CD4-positive, alpha-beta T cell (primary cell): ENCODE measurements at regions not wholly inside any gene's neighbourhood (a gene's known extent, or its start where the extent isn't known, plus 50 kb on each side); places are given as distances from the start of the nearest gene placed in this dataset.

Source experiments
- ATAC-seq: fragments of 200-7000 bp; cut with Tn5 transposase; one replicate; pipeline ENCODE4 v1.10.0; 2022; ENCODE audit warnings: mild to moderate bottlenecking; ENCODE audit not compliant: poor library complexity
- CTCF ChIA-PET: fragments of 350-600 bp; sonication (Branson Sonifier 250); formaldehyde crosslinking; loops from one replicate; lab custom pipeline; 2021; ENCODE audit warnings: antibody characterized with exemption, inconsistent platforms; lab: Charles Lee
- POLR2A ChIA-PET: fragments of 350-600 bp; sonication (Branson Sonifier 250); formaldehyde crosslinking; loops from one replicate; lab custom pipeline; 2021; ENCODE audit warnings: antibody characterized with exemption, inconsistent platforms; lab: Charles Lee
- DNase-seq, 14 experiments: peaks; one replicate each; pipeline ENCODE4 v3.0.0-alpha.2; 2013 to 2020; ENCODE audit warnings: mixed read lengths in 2 of 14
- H3K27ac ChIP-seq, 2 donors: one replicate each; pipeline versions ENCODE4 v1.5.1 to v1.7.0; 2013; ENCODE audit warnings: low read length in 2 of 2, low read depth in 1 of 2, mild to moderate bottlenecking in 1 of 2
- H3K27me3 ChIP-seq, 2 experiments: 1 replicate in 1 of 2; 2 replicates in 1 of 2; pipeline versions ENCODE4 v1.6.1 to v1.7.0; 2013; ENCODE audit warnings: low read length in 2 of 2, control low read depth in 1 of 2, mild to moderate bottlenecking in 1 of 2, moderate library complexity in 1 of 2; ENCODE audit not compliant: insufficient read depth in 2 of 2, control insufficient read depth in 1 of 2
- H3K36me3 ChIP-seq: one replicate; pipeline ENCODE4 v1.6.1; 2013; ENCODE audit warnings: low read length, control low read depth; ENCODE audit not compliant: insufficient read depth
- H3K4me1 ChIP-seq: one replicate; pipeline ENCODE4 v1.6.1; 2013; ENCODE audit warnings: low read length, control low read depth; ENCODE audit not compliant: insufficient read depth
- H3K4me3 ChIP-seq: one replicate; pipeline ENCODE4 v1.5.1; 2013; ENCODE audit warnings: mild to moderate bottlenecking, low read length, moderate library complexity
- H3K9me3 ChIP-seq, 2 experiments: 1 replicate in 1 of 2; 2 replicates in 1 of 2; pipeline versions ENCODE4 v1.6.1 to v1.7.0; 2013; ENCODE audit warnings: low read length in 2 of 2, mild to moderate bottlenecking in 2 of 2, control low read depth in 1 of 2, moderate library complexity in 1 of 2; ENCODE audit not compliant: control insufficient read depth in 1 of 2, insufficient read depth in 1 of 2
- H3K27ac Mint-ChIP-seq: one replicate; pipeline ENCODE4 v1.8.0; 2020; ENCODE audit warnings: mixed read lengths
- H3K27me3 Mint-ChIP-seq: one replicate; pipeline ENCODE4 v1.8.0; 2021; ENCODE audit warnings: mixed read lengths
- H3K36me3 Mint-ChIP-seq: one replicate; pipeline ENCODE4 v1.8.0; 2021; ENCODE audit warnings: low read depth, mixed read lengths
- H3K4me1 Mint-ChIP-seq: one replicate; pipeline ENCODE4 v1.8.0; 2021; ENCODE audit warnings: low read depth, mixed read lengths
- H3K4me3 Mint-ChIP-seq: one replicate; pipeline ENCODE4 v1.8.0; 2020; ENCODE audit warnings: mild to moderate bottlenecking, mixed read lengths
- H3K9me3 Mint-ChIP-seq: one replicate; pipeline ENCODE4 v1.8.0; 2020; ENCODE audit warnings: mixed read lengths
- intact Hi-C, 2 experiments: fragments of 100-400 bp; cut with DNase I in 1 of 2; cut with micrococcal nuclease in 1 of 2; formaldehyde crosslinking; loops; one replicate each; pipeline versions ENCODE4 v1.15.1 to v1.9.0; 2023 to 2025; cut with DNase I, micrococcal nuclease
- TF ChIP-seq, protein P1 (sequence below): fragments of 200-600 bp; IDR thresholded peaks from one replicate; pipeline ENCODE4 v1.8.0; 2022; ENCODE audit warnings: antibody characterized with exemption, mild to moderate bottlenecking

DNA sequence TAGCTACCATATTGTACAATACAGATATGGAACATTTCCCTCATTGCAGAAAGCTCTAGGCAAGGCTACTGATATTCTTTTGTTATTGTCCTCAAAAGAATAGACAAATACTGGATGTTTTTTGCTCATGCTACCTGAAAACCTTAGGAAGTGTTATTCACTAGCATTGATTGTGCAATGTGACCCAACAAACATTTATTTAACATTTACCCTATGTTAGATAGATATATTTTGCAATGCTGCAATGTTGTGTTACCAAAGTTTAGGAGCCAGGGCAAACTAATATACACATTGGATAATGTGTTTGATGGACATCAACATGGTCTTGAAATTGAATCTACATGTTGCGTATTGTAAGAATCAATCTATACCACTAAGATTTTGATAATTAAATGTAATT is 112.8 kb upstream of the CREB5 start:
- intact Hi-C loops: loop anchor here in 1 of 2 experiments (2.0 to 5.0 kb wide), 2 partner anchors 328 to 555 kb away; no protein-coding TSS in a partner anchor
- H3K9me3 Mint-ChIP-seq: no peaks in the 10 kb centered on the region
- POLR2A ChIA-PET: no interaction called here
- Histone ChIP-seq H3K27ac (no peak overlapping the region), H3K4me3 (no peak overlapping the region), H3K9me3 (no peaks in the 10 kb centered on the region), H3K36me3 (no peaks in the 10 kb centered on the region), H3K4me1 (no peaks in the 10 kb centered on the region), H3K27me3 (no peaks in the 10 kb centered on the region)
- CTCF ChIA-PET: interaction anchor here (0.9 kb wide), 1 partner anchor 10 kb away, joined by 3 read pairs; no protein-coding TSS in a partner anchor
- H3K4me1 Mint-ChIP-seq: no peaks in the 10 kb centered on the region
- H3K36me3 Mint-ChIP-seq: no peaks in the 10 kb centered on the region
- ATAC-seq: no peak
- no peak overlapping the region for H3K4me3 Mint-ChIP-seq
- TF ChIP-seq, protein P1, sequence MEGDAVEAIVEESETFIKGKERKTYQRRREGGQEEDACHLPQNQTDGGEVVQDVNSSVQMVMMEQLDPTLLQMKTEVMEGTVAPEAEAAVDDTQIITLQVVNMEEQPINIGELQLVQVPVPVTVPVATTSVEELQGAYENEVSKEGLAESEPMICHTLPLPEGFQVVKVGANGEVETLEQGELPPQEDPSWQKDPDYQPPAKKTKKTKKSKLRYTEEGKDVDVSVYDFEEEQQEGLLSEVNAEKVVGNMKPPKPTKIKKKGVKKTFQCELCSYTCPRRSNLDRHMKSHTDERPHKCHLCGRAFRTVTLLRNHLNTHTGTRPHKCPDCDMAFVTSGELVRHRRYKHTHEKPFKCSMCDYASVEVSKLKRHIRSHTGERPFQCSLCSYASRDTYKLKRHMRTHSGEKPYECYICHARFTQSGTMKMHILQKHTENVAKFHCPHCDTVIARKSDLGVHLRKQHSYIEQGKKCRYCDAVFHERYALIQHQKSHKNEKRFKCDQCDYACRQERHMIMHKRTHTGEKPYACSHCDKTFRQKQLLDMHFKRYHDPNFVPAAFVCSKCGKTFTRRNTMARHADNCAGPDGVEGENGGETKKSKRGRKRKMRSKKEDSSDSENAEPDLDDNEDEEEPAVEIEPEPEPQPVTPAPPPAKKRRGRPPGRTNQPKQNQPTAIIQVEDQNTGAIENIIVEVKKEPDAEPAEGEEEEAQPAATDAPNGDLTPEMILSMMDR: no peak
- H3K27me3 Mint-ChIP-seq: peaks cover 4% of the 10 kb centered on the region
- H3K27ac Mint-ChIP-seq: no peak overlapping the region
- no peak for DNase-seq

DNA sequence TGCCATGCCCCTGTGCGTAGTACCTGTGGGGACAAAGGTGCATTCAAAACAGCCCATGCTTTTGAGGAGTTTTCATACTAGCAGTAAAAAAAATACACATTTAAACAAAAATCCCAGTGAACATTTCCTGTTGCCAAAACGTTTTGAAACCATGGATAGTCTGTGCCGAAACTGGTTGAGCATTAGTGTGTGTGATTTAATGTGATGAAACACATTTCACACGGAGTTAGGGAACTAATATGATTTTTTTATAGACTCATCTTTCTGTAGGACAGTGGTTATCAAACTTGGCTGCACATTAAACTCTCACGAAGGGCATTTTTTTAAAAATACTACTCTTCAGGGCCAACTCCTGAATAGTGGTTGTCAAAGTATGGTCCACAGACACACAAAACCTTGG is 111.8 kb upstream of the CREB5 start:
- no peak overlapping the region for H3K4me3 Mint-ChIP-seq
- no peak for ATAC-seq
- no peaks in the 10 kb centered on the region for H3K4me1 Mint-ChIP-seq
- no peaks in the 10 kb centered on the region for H3K36me3 Mint-ChIP-seq
- H3K9me3 ChIP-seq: no peaks in the 10 kb centered on the region
- H3K27me3 Mint-ChIP-seq: peaks cover 4% of the 10 kb centered on the region
- no peaks in the 10 kb centered on the region for H3K9me3 Mint-ChIP-seq
- TF ChIP-seq, protein P1: no peak
- ChIA-PET POLR2A (no interaction called here), CTCF (no interaction called here)
- no peak overlapping the region for H3K4me3 ChIP-seq
- H3K27ac Mint-ChIP-seq: no peak overlapping the region
- H3K27ac ChIP-seq: no peak overlapping the region
- intact Hi-C loops: no loop called here
- no peak for DNase-seq
- H3K4me1 ChIP-seq: no peaks in the 10 kb centered on the region
- no peaks in the 10 kb centered on the region for H3K27me3 ChIP-seq
- no peaks in the 10 kb centered on the region for H3K36me3 ChIP-seq

DNA sequence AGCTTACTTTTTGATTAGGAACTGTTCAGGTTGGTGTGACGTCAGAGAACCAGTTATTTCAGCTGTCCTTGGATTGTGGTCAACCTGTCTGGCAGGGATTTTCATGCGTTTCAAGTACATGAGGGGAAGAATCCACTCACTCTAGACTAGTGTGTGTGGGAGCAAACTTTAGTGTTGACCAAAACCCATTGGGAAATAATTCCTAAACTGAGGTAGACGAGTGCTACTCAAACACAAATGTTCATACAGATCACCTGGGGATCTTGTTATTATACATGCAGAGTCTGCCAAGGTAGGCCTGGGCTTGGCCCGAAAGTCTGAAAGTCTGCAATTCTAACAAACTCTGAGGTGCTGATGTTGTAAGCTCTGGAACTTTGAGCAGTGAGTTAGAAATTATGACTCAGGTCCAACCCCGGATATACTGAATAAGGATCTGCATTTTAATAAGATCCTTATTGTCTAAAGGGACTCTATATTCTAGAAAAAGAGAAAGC is 111.1 kb upstream of the CREB5 start:
- POLR2A ChIA-PET: no interaction called here

More for the DNA sequence above, 111.1 kb upstream of the CREB5 start:
- H3K4me1 ChIP-seq: no peaks in the 10 kb centered on the region
- DNase-seq (no peak), ATAC-seq (no peak)
- Mint-ChIP-seq H3K36me3 (no peaks in the 10 kb centered on the region), H3K27me3 (peaks cover 4% of the 10 kb centered on the region), H3K4me3 (no peak overlapping the region), H3K27ac (no peak overlapping the region), H3K4me1 (no peaks in the 10 kb centered on the region), H3K9me3 (no peaks in the 10 kb centered on the region)
- H3K4me3 ChIP-seq: no peak overlapping the region
- intact Hi-C loops: no loop called here
- no peak overlapping the region for H3K27ac ChIP-seq
- TF ChIP-seq, protein P1: no peak
- no peaks in the 10 kb centered on the region for H3K27me3 ChIP-seq
- CTCF ChIA-PET: no interaction called here
- no peaks in the 10 kb centered on the region for H3K9me3 ChIP-seq
- H3K36me3 ChIP-seq: no peaks in the 10 kb centered on the region
